M059J (cell line): ENCODE measurements at regions not wholly inside any gene's neighbourhood (a gene's known extent, or its start where the extent isn't known, plus 50 kb on each side); places are given as distances from the start of the nearest gene placed in this dataset.

ENCODE experiments used
- DNase-seq: peaks from one replicate; pipeline ENCODE4 v3.0.0-alpha.2; 2012; ENCODE audit warnings: low read depth

DNA sequence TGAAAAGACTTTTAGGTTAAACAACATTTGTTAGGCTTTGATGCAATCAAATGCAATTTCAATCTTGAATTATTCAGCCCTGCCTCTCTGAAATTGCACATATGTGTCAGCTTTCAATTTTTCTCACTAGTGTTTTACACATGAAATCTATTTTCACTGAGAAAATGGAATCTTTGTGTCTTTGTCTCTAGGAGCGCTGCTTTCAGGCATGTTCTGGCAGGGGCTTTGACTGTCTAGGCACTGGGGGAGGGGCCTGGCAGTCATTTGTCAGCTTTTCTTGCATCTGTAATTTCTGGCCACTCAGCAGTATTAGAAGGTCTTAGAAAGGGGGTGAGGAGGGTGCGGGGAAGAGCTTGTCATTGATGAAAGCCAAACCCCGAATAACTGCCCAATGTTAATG lies 264.4 kb downstream of the PTPRC start:
- no peak for DNase-seq

GRCh38 chr1:198903621-198904020 lies 264.8 kb downstream of the PTPRC start:
- no peak for DNase-seq

DNA sequence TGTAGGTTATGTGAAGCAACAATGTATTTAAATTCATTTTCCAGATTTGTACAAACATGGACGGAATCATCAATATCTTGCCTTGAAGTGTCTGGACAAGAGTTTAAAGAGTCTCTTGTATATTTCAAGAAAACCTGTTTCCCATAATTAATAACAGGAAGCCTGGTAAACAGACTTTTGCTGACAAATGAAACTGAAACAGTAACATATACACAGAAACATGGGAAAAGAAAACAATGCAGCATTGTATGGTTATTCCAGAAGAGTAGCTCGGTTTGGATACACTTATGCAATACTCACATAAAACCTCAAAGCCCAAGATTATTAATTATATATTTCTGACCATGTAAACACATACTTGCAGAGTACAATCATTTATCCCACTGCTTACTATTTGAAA lies 265.5 kb downstream of the PTPRC start:
- peak; percentile 46 for DNase-seq

GRCh38 chr1:198906739-198907422 lies 268.0 kb downstream of the PTPRC start:
- DNase-seq: no peak

- DNase-seq: no peak
These were observed 268.5 kb downstream of the PTPRC start for GRCh38 chr1:198907423-198907746.

- no peak for DNase-seq
These were observed 270.2 kb downstream of the PTPRC start for GRCh38 chr1:198908995-198909394.

DNA sequence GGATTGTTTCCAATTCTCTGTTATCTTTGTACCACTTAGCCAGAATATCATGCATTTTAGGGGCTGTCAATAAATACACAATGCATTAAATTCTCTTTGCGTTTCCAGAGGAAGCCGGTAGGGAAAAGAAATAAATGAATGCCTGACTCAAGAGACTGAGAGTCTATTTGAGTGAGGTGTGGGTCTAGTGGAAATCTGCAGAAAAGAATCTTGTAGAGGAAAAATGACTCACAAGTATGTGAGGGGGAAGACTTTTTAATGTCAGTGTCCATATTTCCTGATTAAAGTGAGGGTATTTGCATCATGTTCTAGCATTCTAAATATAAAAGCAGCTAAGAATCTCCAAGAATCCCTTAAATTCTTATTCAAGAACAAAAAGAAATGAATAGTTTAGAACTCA lies 271.1 kb downstream of the PTPRC start:
- DNase-seq: peak; percentile 51

- DNase-seq: no peak
These were observed 272.0 kb downstream of the PTPRC start for GRCh38 chr1:198910816-198911215.

DNA sequence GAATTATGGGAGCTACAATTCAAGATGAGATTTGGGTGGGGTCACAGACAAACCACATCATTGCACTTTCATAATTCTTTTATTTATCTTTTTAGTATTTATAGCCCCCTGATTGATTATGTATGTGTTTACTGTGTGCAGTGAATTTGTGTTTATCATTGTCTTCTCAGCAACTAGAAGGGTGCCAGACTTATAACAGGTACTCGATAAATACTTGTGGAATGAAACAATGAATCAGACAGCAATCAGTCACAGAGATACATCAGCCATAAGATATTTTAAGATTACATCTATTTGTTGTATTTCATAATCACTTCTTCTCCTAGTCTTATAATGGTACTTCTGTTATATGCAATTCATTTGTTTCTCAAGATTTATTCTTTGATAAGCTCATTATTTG lies 273.2 kb downstream of the PTPRC start:
- DNase-seq: no peak

DNA sequence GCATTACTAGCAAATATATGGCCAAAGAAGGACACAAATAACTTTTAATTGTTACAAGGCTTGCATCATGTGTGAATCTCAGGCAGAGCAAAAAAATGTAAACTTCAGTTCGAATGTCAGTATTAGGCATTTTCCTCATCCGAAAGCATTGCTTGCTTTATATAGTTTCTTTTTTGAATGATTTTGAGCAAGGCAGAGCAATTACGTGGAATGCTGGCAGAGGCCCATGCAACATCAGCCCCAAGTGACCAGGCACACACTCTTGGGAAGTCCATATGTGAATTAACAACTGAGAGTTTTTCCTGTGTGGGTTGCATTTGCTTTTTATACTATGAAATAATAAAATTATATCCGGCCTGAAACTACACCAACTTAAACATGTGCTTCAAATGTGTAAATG lies 274.8 kb downstream of the PTPRC start:
- no peak for DNase-seq

- DNase-seq: no peak
These were observed 276.7 kb downstream of the PTPRC start for GRCh38 chr1:198915327-198916231.

DNA sequence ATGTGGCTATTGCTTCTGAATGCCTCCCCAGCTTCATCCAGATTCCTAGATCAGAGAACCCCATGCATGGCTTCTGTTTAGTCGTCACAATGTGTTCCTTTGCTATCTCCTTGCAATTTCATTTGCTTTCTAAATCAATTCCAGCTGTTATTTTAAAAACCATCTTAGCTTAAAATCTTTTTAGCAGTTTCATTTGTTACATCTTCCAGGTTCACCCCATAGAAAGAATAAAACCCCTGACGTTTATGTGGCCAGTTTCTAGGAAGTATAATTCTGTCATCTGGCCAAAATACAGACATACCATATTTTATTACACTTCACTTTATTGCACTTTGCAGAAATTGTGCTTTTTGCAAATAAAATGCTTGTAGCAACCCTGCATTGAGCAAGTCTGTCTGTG lies 278.4 kb downstream of the PTPRC start:
- no peak for DNase-seq

- no peak for DNase-seq
These were observed 280.1 kb downstream of the PTPRC start for GRCh38 chr1:198918920-198919319.

DNA sequence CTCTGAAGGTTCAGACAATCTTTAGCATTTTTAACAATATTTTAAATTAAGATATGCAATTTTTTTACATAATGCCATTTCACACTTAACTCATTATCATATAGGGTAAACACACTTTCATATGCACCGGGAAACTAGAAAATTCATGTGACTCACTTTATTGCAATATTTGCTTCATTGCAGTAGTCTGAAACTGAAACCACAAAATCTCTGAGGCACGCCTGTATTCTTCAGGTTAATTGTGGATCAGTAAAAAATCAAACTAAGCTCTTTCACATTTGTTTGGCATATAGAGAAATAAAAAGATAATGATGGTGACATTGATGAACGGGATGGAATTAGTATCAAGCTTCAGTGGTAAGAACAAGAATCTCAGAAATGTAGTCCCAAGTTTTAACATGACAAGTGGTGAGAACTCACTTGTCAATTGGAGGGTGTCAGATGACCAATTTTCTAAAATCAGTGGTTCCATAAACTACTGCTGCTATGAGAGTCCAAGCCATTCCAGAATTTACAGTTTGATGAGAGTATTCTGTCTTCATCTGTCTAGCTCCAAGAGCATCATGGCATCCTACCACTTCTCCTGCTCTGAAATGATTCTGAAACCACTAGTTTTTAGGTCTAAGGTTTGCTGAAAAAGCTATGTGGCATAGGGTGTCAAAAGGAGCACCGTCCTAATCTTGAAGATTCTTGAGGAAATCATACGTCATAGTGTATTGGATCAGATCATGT lies 281.0 kb downstream of the PTPRC start:
- DNase-seq: peak; percentile 53

DNA sequence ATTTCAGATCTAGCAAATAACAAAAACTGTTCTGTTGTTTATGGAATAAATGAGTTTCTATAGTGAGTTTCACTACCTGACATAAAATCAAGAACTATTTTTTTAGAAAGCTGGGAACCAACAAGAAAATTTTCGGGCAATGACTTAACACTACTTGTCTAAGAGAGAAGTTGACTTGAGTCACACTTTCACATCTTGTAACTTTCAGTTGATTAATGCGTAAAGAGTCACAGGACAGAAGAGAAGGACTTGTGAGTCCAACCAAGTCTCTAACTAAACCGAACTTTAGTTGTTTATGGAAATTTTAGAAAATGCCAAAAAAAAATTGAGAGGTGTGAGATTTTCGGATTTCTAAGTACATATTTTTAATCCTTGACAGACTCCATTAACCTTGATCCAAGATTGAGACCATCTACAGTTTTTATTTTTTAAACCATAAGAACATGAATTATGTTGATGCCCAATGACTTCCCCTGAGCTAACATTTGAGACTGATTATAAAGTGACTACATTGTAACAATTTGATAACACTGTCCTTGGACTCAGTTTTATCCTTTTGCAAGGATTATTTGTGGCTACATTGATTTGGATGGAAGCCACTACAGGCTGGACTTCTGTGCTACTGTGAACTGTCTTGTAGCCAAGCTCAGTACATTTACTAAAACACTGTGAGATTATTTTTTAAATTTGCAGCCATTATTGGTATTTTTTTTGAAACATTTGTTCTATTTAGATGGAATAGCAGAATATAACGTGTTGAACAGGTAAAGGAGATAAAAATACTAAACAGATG lies 284.0 kb downstream of the PTPRC start:
- DNase-seq: peak; percentile 51

GRCh38 chr1:198923993-198924392 lies 285.2 kb downstream of the PTPRC start:
- DNase-seq: no peak

DNA sequence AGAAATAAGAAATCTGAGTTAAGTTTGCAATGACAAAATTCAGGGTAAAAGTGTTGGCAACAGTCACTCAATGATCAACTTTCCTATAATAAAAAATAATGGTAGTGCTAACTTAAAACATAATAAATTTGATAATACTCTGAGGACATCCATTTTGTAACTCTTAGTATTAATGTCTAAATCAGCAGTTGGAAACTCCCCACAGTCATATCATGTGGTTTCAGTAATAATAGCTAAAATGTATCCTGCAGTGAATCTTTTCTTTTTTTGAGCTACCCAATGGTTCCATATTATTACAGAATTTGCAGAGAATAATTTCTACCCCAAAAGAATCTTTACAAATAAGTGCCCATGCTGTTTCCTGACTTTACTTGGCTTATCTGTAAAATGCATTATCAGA lies 286.7 kb downstream of the PTPRC start:
- no peak for DNase-seq

DNA sequence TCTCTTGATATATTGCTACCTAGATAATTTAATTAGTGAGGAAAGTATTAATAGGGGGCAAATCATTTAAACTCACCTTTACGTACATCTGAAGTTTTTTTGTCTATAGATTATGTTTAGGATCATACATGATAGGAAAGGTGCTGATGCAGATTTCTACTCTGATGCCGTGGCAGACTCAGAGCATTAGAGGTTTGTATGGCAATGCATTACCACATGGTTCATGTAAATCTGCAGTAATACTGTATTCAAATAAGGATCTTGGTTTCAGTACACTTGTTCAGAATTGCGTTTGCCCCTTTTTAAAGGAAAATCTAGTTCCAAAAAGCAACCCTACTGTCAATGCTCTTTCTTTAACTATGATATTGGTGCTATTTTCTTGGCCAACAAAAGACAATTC lies 288.3 kb downstream of the PTPRC start:
- no peak for DNase-seq

DNA sequence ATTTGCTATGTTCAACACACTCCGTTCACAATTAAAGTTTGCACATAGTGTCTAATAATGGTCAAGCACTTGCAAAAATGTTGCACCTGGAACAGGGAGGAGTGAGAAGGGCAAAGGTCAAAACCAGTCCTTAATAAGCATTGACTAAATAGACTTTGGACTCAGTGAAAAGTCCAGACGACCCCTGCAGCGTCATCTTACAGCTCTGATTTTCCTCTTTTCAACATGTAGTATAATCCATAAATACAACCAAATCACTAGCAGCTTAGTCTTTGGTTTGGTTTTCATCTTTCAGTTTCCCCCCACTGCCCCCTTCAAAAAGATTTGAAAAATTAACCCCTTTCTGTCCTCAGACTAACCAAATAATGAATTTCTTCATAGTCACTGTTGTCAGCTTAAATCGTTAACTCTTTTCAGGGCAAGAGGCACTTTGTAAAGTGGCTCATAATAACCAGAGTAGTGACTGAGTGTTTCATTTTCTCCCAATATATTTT lies 290.3 kb downstream of the PTPRC start:
- DNase-seq: no peak

DNA sequence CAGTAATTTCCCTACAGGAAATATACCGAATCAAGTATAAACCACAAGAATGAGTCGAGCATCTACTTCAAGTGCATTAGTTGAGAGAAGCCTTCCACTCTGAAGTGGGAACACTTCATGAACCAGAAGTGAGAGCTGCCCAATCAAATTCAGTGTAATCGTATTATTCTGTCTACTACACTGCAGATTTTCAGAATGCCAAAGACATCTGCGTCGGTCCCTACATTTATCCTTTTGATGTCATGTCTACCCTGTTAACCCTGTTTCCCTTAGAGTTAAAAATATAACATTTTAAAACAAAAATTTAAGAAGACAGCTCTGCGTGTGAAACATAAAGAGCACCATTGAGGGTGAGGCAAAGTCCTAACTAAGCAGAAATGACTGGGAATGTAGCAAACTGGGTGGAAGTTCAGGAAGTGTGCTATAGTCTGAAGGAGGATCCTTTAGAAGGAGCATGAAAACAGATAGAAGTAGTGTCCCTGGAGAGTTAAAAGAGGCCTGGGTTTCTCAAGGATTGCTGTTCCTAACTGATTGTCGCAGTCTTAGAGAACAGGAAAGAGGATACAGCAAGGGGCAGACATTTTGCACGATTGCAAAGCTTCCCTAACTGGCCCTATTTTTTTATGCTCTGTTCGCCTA lies 291.2 kb downstream of the PTPRC start:
- DNase-seq: peak; percentile 52

DNA sequence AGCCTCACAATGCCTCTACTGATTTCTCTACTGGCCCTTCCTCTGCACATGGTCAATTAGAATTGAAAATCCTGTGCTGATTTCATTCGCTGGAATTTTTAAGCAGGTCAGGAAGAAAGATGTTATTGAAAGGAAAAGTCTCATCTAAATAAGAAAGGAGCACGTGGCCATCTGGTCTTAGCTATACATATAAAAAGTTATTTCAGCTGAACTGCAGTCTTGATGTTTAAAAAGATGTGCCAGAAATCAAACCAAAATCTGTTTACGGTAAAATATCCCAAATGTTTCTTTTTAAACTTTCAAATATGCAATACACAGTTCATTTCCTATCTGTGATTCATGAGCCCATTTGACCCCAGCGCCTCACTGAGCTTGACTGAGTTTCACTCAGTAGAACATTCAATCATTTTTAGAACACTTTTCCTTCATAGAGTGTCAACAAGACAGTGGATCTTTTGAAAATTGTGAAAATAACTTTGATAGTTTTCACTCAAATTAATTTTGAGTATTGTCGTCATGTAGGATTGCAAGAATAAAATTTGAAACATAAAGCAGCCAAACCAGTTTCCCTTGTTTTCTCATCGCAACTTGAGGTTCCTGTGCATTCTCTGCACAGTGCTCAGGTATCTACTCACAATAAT lies 293.6 kb downstream of the PTPRC start:
- peak; percentile 58 for DNase-seq
